Skin of body (tissue), 1 donor: ENCODE measurements at regions not wholly inside any gene's neighbourhood (a gene's known extent, or its start where the extent isn't known, plus 50 kb on each side); places are given as distances from the start of the nearest gene placed in this dataset.

ENCODE experiments used
- DNase-seq: peaks from one replicate; lab custom pipeline; 2025; lab: John Stamatoyannopoulos, UW

- DNase-seq = no peak
Measured at GRCh38 chr3:80492162-80492561, 724.4 kb upstream of the ROBO1 start.

DNA sequence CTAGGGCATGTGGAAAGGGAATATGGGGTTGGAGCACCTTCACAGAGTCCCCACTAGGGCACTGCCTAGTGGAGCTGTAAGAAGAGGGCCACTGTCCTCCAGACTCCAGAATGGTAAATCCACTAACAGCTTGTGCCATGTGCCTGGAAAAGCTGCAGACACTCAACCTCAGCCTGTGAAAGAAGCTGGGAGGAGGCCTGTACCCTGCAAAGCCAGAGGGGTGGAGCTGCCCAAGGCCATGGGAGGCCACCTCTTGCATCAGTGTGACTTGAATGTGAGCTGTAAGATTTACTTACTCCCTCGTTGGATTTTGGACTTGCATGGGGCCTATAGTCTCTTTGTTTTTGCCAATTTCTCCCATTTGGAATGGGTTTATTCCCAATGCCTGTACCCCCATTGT lies 705.2 kb upstream of the ROBO1 start:
- no peak for DNase-seq

DNA sequence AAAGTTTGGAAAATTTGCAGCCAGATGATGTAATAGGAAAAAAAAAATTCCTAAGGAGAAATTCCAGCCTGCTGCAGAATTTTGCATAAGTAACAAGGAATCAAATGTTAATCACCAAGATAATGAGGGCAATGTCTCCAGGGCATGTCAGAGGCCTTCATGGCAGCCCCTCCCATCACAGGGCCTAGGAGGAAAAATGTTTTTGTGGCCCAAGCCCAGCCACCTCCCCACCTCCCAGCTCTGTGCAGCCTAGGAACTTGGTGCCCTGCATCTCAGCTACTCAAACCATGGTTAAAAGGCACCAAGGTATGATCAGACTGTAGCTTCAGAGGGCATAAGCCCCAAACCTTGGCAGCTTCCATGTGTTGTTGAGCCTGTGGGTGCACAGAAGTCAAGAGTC lies 704.7 kb upstream of the ROBO1 start:
- no peak for DNase-seq

GRCh38 chr3:80470433-80470832 lies 702.6 kb upstream of the ROBO1 start:
- no peak for DNase-seq

- no peak for DNase-seq
Measured at GRCh38 chr3:80465746-80466145, 697.9 kb upstream of the ROBO1 start.

DNA sequence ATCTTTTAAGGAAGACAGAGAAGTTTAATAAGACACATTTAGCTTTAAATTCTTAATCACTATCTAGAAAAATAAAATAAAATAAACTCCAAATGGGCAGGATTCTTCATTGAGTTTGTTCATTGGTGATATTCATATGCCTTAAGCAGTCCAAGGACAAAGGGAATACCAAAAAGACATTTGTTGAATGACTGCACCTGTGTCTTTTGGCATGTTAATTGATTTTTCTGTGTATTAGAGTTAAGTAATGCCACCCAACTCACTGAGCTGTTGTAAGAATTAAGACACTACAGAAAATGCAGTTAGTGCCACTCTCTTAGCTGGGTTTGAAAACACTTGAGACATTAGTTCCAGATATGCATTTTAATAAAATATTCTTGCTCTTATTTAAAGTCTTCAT lies 683.6 kb upstream of the ROBO1 start:
- no peak for DNase-seq

DNA sequence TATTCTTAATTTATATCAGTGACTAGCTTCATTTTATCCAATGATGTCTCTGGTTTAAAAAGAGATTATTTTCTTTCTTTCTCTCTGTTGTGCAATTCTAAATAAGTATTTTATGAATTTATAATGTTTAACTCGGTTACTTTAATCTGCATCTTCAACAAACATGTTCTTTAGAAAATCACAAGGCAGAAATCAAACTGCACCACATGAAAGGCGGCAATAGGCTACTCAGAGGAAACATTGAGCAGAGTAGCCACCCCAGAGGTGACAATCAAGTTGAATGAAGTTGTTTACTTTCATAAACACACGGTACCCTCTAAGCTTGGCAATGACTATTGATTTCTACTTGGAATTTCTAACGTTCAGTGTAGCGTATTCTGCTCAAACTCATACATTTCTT lies 677.8 kb upstream of the ROBO1 start:
- no peak for DNase-seq

DNA sequence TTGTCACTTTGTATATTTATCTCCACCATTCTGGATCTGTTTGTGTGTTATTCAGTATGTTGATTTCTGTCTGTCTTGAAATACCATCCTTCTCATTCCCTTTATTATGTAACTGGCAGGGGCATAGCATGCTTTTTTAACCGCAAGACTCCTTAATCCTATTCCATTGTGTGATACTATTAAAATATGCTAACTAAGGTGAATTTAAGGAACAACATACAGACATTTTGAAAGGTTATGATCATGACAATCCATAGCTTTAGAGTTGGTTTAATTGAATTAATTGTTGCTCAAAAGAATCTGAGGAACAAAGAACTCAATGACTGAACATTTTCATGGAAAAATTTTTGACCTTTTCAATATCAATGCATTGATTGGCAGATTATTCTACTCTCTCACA lies 677.3 kb upstream of the ROBO1 start:
- DNase-seq = no peak

GRCh38 chr3:80439490-80439889 lies 671.7 kb upstream of the ROBO1 start:
- DNase-seq = no peak

DNA sequence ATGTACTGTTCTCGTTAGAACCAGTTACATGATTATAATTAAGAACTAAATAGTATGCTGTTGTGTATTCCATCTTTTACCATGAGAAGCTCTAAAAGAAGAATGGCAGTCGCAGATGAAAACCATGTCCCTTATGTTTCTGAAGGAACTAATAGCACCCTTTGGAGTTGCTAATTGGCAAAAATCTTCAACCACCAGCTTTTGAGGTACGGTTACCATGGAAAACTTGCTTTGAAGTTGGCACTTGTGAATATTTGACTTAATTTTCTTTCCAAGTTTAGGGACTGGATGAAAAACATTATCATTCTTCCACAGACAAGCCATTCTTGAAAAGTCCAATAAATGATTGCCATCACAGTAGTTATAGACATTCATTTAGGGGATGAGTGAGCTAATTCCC lies 666.6 kb upstream of the ROBO1 start:
- no peak for DNase-seq

GRCh38 chr3:80424951-80425350 lies 657.2 kb upstream of the ROBO1 start:
- DNase-seq = no peak

DNA sequence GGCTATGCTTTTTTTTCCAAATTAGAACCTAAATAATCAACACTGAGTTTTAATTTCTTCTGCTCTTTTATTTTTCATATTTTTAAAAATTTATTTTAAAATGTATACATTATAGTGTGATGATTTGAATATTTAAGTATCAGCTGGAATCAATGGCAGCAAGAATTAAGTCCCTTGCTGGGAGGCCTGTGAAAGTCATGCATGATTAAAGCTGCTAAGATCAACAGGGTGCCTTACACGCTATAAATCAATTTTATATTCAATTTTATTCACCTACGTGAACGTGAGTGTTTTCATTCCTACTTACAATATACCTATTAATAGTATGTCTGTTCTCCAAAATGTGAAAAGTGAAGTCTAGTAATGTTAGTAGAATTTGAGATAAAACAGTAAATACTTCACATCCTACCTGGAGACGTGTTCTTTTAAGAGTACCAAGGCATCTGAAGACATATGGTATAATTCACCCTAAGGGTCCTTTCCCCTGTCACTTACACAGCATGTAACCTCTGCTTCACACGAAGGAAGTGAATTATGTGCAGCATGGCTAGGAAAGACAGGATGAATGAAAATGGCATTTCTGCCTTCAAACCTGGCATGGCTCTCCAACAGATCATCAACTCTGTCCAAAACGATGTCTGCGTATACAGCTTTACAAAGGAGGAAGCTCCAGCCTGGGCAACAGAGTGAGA lies 640.4 kb upstream of the ROBO1 start:
- DNase-seq = no peak

DNA sequence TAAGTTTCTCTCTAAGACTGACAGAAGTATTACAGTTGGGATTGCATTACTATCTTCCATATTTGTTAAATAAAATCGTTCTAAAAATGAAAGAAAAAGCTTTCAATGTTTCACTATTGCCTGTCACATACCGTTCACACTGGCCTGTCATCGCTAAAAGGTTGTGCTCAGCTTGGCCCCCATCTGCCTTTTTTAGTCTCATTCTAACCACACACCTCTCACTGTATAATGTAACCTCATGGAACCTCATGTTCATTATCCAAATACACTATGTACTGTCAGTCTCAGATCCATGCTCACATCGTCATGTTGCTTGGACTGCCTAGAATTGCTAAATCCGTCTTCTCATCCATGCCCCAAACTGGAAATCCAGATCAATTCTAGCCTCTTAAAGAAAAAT lies 637.8 kb upstream of the ROBO1 start:
- no peak for DNase-seq

DNA sequence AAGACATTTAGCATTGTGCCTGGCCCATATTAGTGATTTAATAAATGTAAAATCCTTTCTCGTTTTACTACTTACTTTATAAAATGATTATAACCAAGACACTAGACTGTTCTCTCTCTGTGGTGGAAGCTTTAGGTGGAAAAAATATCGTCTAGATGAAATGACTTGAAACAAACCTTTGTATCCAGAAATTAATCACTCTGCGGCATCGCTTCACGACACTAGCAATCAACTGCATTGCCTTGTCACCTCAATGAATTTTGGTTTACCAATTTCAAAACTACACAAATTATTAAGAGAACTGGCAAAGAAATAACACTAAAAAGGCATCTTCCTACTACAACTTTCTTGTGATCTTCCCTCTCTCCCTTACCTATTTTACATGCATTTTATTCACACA lies 627.2 kb upstream of the ROBO1 start:
- no peak for DNase-seq

DNA sequence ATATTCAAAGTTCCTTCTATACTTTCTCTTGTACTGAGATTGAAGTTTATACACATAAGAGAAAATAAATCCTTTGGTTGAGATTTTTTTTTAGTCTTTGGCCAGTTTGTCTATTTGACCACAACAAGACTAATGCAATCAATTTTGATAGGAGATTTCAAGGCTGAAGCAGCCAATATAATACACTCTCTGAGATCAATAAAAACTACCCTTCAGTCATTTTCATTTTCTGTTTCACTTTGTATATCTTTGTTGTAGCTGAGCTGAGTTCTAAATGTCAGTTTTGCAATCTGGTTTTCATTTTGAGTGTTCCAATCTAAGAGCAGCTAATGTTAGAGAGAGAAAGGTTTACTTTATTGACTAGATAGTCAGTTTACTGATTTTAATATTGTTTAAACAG lies 623.8 kb upstream of the ROBO1 start:
- DNase-seq = no peak

- DNase-seq = no peak
Measured at GRCh38 chr3:80384811-80385210, 617.0 kb upstream of the ROBO1 start.

- DNase-seq = no peak
Measured at GRCh38 chr3:80374423-80374822, 606.6 kb upstream of the ROBO1 start.

GRCh38 chr3:80368616-80369015 lies 600.8 kb upstream of the ROBO1 start:
- no peak for DNase-seq

DNA sequence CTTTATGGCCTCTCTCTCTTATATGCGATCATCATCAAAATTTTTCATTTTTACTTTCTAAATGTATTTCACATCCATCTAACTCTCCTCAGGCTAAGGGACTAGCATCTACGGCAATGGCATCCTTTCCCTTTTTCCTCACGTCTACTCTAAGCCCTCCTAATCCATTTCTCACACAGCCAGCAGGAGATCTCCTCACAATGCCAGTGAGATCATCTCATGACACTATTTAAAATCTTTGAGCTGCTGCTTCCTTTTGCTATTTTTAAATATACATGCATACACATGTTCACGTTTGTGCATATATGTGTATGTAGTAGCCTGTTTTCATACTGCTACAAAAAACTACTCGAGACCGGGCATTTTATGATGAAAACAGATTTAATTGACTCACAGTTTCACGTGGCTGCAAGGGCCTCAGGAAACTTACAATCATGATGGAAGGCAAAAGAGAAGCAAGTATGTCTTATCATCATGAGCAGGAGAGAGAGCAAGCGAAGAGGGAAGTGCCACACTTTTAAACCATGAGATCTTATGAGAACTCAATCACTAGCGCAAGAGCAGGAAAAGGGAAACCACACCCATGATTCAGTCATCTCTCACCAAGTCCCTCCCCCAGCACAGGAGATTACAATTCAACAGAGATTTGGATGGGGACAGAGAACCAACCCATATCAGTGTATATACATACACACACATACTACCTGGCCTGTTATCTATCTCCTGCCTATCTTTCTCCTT lies 599.2 kb upstream of the ROBO1 start:
- no peak for DNase-seq

GRCh38 chr3:80357761-80358160 lies 590.0 kb upstream of the ROBO1 start:
- DNase-seq = no peak

- DNase-seq = no peak
Measured at GRCh38 chr3:80355144-80355543, 587.3 kb upstream of the ROBO1 start.

GRCh38 chr3:80351201-80351600 lies 583.4 kb upstream of the ROBO1 start:
- DNase-seq = no peak

DNA sequence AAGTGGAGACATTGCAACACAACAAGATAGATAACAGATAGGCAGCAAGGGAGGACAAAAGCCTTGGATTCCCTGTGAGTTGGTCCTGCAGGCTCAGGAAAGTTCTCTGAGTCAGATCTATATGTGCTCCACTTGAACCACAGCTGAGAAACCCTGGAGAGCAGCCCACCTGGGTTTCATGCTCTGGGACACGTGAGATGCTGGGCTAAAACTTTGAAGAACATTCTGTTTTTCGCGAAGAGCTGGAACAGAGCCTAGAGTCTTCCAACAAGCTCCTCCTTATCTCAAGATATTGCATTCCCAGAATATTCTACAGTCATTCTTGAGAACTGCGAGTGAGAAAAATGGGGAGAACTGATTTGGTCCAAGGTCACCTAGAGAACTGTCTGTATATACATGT lies 583.0 kb upstream of the ROBO1 start:
- no peak for DNase-seq
